ENCODE measurements at regions not wholly inside any gene's neighbourhood (a gene's known extent, or its start where the extent isn't known, plus 50 kb on each side); places are given as distances from the start of the nearest gene placed in this dataset.
A peak's percentile ranks its signal among the peaks of the same experiment; 100 is the strongest.

DNA sequence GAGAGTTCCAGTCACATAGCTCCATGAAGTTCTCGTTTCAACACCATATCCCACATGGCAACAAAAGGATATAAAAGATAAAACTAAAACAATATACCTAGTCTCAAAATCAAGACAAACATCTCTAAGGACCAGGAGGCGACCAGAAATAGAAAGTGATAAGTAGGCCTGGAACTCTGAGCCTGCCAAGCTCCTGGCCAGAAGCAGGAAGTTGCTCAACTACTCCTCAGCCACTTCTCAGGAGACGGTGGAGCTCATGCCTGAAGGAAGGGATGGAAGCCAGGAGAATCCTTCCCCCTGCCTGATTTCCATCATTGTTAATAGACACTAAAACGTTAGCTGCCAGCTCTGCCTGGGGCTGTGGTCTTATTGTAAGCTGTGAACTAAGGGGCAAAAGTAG is 94.7 kb downstream of the DISP1 start:
- DNase-seq (ENCODE audit: low read depth), result peak; percentile 68
- H3K4me3 ChIP-seq (ENCODE audit: low read depth, low read length), result no peak overlapping the region
- TF ChIP-seq, protein P1, sequence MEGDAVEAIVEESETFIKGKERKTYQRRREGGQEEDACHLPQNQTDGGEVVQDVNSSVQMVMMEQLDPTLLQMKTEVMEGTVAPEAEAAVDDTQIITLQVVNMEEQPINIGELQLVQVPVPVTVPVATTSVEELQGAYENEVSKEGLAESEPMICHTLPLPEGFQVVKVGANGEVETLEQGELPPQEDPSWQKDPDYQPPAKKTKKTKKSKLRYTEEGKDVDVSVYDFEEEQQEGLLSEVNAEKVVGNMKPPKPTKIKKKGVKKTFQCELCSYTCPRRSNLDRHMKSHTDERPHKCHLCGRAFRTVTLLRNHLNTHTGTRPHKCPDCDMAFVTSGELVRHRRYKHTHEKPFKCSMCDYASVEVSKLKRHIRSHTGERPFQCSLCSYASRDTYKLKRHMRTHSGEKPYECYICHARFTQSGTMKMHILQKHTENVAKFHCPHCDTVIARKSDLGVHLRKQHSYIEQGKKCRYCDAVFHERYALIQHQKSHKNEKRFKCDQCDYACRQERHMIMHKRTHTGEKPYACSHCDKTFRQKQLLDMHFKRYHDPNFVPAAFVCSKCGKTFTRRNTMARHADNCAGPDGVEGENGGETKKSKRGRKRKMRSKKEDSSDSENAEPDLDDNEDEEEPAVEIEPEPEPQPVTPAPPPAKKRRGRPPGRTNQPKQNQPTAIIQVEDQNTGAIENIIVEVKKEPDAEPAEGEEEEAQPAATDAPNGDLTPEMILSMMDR (IDR thresholded peaks at IDR 0.05; ENCODE audit: insufficient read depth, low read depth, low read length), result no peak

DNA sequence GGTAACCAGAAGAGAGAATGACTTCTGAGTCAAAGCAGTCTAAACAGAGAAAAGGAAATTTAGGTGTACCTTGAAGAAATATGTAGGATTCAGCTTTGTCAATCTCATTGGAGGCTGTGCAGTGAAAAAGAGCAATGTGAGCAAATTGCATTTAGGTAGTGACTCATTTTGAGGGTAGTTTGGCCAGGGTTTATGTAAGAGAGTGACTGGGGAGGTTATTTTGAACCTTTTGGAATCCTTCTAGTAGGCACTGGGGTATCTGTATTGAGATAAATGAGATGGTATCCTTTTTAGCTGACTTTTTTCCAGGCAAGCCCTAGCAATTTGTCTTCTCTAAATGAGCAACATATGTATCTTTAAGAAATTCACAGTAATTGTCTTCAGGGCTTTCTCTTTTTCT is 95.9 kb downstream of the DISP1 start:
- H3K4me3 ChIP-seq (ENCODE audit: low read depth, low read length), result no peak overlapping the region
- no peak for DNase-seq (ENCODE audit: low read depth)
- TF ChIP-seq, protein P1 (IDR thresholded peaks at IDR 0.05; ENCODE audit: insufficient read depth, low read depth, low read length), result no peak

DNA sequence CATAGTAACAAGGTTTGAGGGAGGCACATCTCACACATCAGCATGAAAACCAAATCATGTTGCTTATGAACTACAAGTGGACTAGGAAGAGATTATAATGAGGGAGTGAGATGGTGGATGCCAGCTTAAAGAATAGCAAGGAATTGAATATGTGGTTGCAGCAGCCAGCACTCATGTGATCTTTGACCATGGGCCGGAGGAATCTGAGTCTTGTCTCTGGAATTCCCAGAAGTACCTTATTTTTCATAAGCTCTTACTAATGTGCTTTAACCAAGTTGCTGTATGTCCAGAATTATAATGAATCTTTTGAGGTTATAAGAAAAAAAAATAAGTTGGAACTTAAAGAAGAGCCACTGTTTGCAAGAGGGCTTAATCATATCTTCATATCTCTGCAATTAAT is 97.0 kb downstream of the DISP1 start:
- TF ChIP-seq, protein P1 (IDR thresholded peaks at IDR 0.05; ENCODE audit: insufficient read depth, low read depth, low read length), result no peak
- no peak for DNase-seq (ENCODE audit: low read depth)
- H3K4me3 ChIP-seq (ENCODE audit: low read depth, low read length), result no peak overlapping the region

DNA sequence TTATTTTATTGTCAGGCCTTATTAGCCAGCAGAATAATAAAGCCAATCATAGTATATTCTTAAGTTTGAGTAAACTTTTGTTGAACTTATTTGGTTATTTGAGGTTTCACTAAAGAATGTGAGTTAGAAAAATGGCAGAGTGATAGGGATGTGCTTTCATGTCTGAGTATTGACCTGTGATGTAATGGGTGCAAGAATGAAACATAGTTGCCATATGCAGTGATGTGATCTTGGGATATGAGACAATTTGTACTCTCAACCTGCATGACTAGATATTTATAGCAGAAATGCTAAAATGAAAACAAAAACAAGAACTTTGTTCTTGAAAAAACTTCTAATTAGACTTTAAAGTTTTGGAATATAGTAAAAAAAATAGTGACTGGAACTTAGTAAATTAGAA is 97.9 kb downstream of the DISP1 start:
- peak; percentile 60 for DNase-seq (ENCODE audit: low read depth)
- no peak overlapping the region for H3K4me3 ChIP-seq (ENCODE audit: low read depth, low read length)
- TF ChIP-seq, protein P1 (IDR thresholded peaks at IDR 0.05; ENCODE audit: insufficient read depth, low read depth, low read length), result no peak

DNA sequence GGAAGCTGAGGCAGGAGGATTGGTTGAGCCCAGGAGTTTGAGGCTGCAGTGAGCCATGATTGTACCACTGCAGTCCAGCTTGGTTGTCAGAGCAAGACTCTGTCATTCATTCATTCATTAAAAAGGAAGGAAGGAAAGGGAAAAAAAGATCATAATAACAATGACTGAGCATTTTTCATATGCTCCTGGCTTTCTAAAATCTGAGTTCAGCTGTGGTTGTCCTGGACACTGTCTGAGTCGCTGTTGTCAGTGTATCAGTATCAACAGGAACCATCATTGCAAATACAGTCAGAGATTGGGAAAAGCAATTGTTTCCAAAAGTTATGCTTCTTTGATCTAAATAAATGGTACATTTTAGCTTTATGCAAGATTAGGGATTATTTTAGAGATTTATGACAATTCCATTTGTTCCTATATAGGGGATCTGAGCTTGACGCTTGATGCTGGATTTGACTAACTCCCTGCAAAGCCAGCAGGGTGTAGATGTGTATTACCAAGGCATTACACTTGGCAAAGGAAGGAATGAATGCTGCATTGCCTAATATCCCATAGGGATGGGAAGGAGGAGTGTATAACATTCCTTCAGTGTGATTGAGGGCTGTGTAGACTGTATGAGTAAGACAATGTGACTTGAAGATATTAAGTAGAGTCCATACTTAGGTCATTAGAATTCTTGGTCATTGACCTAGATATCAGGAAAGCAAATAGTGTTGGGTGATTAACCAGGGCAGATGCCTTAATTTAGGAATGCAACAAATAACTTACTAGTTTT is 100.2 kb downstream of the DISP1 start:
- peak; percentile 45 for DNase-seq (ENCODE audit: low read depth)
- TF ChIP-seq, protein P1 (IDR thresholded peaks at IDR 0.05; ENCODE audit: insufficient read depth, low read depth, low read length), result no peak
- H3K4me3 ChIP-seq (ENCODE audit: low read depth, low read length), result no peak overlapping the region

DNA sequence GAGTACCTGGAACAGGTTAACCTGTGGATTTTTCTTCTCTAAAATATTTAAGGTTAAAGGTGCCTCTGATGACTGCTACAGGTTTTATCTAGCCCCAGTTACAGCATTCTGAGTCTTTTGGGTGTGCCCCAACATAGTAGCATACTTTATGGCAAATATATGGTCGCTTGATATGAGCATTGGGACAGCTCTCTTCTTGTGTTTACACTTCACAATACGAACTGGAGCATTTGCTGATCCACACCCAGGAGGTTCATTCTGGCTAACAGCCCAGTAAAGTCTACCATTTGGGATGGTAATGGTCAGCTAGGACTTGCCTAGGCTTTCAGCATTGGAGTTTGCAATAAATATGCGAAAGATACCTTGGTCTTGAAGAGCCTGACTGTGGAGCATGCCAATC is 101.3 kb downstream of the DISP1 start:
- H3K4me3 ChIP-seq (ENCODE audit: low read depth, low read length), result no peak overlapping the region
- no peak for DNase-seq (ENCODE audit: low read depth)
- TF ChIP-seq, protein P1 (IDR thresholded peaks at IDR 0.05; ENCODE audit: insufficient read depth, low read depth, low read length), result no peak
